Uterus (tissue), 3 donors: ENCODE measurements at regions not wholly inside any gene's neighbourhood (a gene's known extent, or its start where the extent isn't known, plus 50 kb on each side); places are given as distances from the start of the nearest gene placed in this dataset.

Source experiments
- DNase-seq, 2 donors: peaks; one replicate each; pipeline ENCODE4 v3.0.0-alpha.2; 2019 to 2020
- H3K27ac ChIP-seq, 2 donors: fragments of 200-600 bp; sonication (generic); 1 replicate in 1 of 2; 2 replicates in 1 of 2; pipeline ENCODE4 v1.5.1; 2016 to 2018
- H3K27me3 ChIP-seq, 2 donors: fragments of 200-600 bp; sonication (generic); one replicate each; pipeline ENCODE4 v1.5.1; 2018 to 2019; ENCODE audit warnings: control low read depth in 1 of 2
- H3K36me3 ChIP-seq, 2 donors: fragments of 200-600 bp; sonication (generic); one replicate each; pipeline ENCODE4 v1.5.1; 2019; ENCODE audit warnings: control low read depth in 1 of 2
- H3K4me1 ChIP-seq, 2 donors: fragments of 200-600 bp; sonication (generic); one replicate each; pipeline ENCODE4 v1.5.1; 2018 to 2019; ENCODE audit warnings: control low read depth in 1 of 2
- H3K4me3 ChIP-seq, 2 donors: fragments of 200-600 bp; sonication (generic); 1 replicate in 1 of 2; 2 replicates in 1 of 2; pipeline ENCODE4 v1.5.1; 2018 to 2019; ENCODE audit warnings: mild to moderate bottlenecking in 1 of 2
- H3K9me3 ChIP-seq, 2 donors: fragments of 200-600 bp; sonication (generic); one replicate each; pipeline ENCODE4 v1.5.1; 2019; ENCODE audit warnings: control low read depth in 1 of 2
- CTCF ChIP-seq, 4 experiments: fragments of 200-600 bp in 2 of 4; fragments of 450-650 bp in 2 of 4; sonication (generic) in 2 of 4; IDR thresholded peaks; one replicate each; pipeline ENCODE4 v1.5.1; 2016 to 2019; ENCODE audit warnings: antibody characterized with exemption in 4 of 4, mild to moderate bottlenecking in 2 of 4, moderate library complexity in 1 of 4
- POLR2A ChIP-seq, 2 donors: fragments of 450-650 bp; IDR thresholded peaks; one replicate each; pipeline ENCODE4 v1.6.1; 2016; ENCODE audit warnings: antibody characterized with exemption in 2 of 2, mild to moderate bottlenecking in 1 of 2, moderate library complexity in 1 of 2
- intact Hi-C: fragments of 100-400 bp; cut with DNase I; formaldehyde crosslinking; loops from one replicate; pipeline ENCODE4 v1.15.1; 2023; ENCODE audit warnings: low total_unique reads
- donor health status: DM: yes; HTN: yes; CAD: no.

GRCh38 chr11:95374105-95374504 is 143.1 kb upstream of the SESN3 start:
- TF ChIP-seq CTCF (IDR thresholded peaks at IDR 0.05): no peak
- TF ChIP-seq POLR2A (IDR thresholded peaks at IDR 0.05): no peak
- Histone ChIP-seq H3K27ac (no peak overlapping the region), H3K9me3 (no peaks in the 10 kb centered on the region), H3K4me1 (no peaks in the 10 kb centered on the region), H3K27me3 (no peaks in the 10 kb centered on the region), H3K36me3 (no peaks in the 10 kb centered on the region), H3K4me3 (no peak overlapping the region)
- no peak for DNase-seq
- intact Hi-C loops: no loop called here

GRCh38 chr11:95373241-95373640 is 142.2 kb upstream of the SESN3 start:
- TF ChIP-seq CTCF (IDR thresholded peaks at IDR 0.05) (no peak), POLR2A (IDR thresholded peaks at IDR 0.05) (no peak)
- H3K27me3 ChIP-seq: no peaks in the 10 kb centered on the region
- H3K4me1 ChIP-seq: no peaks in the 10 kb centered on the region
- no peak overlapping the region for H3K27ac ChIP-seq
- no peaks in the 10 kb centered on the region for H3K36me3 ChIP-seq
- DNase-seq: no peak
- intact Hi-C loops: no loop called here
- no peaks in the 10 kb centered on the region for H3K9me3 ChIP-seq
- no peak overlapping the region for H3K4me3 ChIP-seq

GRCh38 chr11:95372097-95372656 is 141.2 kb upstream of the SESN3 start:
- intact Hi-C loops: no loop called here
- Histone ChIP-seq H3K9me3 (no peaks in the 10 kb centered on the region), H3K4me1 (no peaks in the 10 kb centered on the region), H3K27ac (no peak overlapping the region), H3K36me3 (no peaks in the 10 kb centered on the region), H3K4me3 (no peak overlapping the region), H3K27me3 (no peaks in the 10 kb centered on the region)
- TF ChIP-seq CTCF (IDR thresholded peaks at IDR 0.05) (no peak), POLR2A (IDR thresholded peaks at IDR 0.05) (no peak)
- no peak for DNase-seq

- H3K27me3 ChIP-seq: no peaks in the 10 kb centered on the region
- no peaks in the 10 kb centered on the region for H3K9me3 ChIP-seq
- H3K4me3 ChIP-seq: no peak overlapping the region
- H3K4me1 ChIP-seq: no peaks in the 10 kb centered on the region
- no peaks in the 10 kb centered on the region for H3K36me3 ChIP-seq
- DNase-seq: no peak
- intact Hi-C loops: no loop called here
- no peak overlapping the region for H3K27ac ChIP-seq
- no peak for TF ChIP-seq CTCF (IDR thresholded peaks at IDR 0.05)
- TF ChIP-seq POLR2A (IDR thresholded peaks at IDR 0.05): no peak
Measured at GRCh38 chr11:95371153-95371552, 140.2 kb upstream of the SESN3 start.

GRCh38 chr11:95367726-95368125 is 136.7 kb upstream of the SESN3 start:
- Histone ChIP-seq H3K9me3 (no peaks in the 10 kb centered on the region), H3K27me3 (no peaks in the 10 kb centered on the region), H3K36me3 (no peaks in the 10 kb centered on the region), H3K4me1 (no peaks in the 10 kb centered on the region), H3K4me3 (no peak overlapping the region), H3K27ac (no peak overlapping the region)
- intact Hi-C loops: no loop called here
- TF ChIP-seq CTCF (IDR thresholded peaks at IDR 0.05) (no peak), POLR2A (IDR thresholded peaks at IDR 0.05) (no peak)
- no peak for DNase-seq
